Activated naive CD4-positive, alpha-beta T cell treated with anti-CD3 and anti-CD28 coated beads for 36 hours (primary cell): ENCODE measurements at regions not wholly inside any gene's neighbourhood (a gene's known extent, or its start where the extent isn't known, plus 50 kb on each side); places are given as distances from the start of the nearest gene placed in this dataset.
"Not testable (repeated sequence)": the region's sequence is repeated elsewhere in the genome, so short reads cannot be mapped to it uniquely, and the experiment has no call there.

Experiments used
- CTCF ChIA-PET: fragments of 350-600 bp; sonication (Branson Sonifier 250); formaldehyde crosslinking; loops from one replicate; lab custom pipeline; 2021; ENCODE audit warnings: antibody characterized with exemption; lab: Charles Lee
- DNase-seq: peaks from one replicate; pipeline ENCODE4 v3.0.0-alpha.2; 2020
- H3K27ac Mint-ChIP-seq: one replicate; pipeline ENCODE4 v1.8.0; 2021; ENCODE audit warnings: mild to moderate bottlenecking, mixed read lengths
- H3K27me3 Mint-ChIP-seq: one replicate; pipeline ENCODE4 v1.8.0; 2021; ENCODE audit warnings: low read depth, mixed read lengths
- H3K36me3 Mint-ChIP-seq: one replicate; pipeline ENCODE4 v1.8.0; 2021; ENCODE audit warnings: low read depth, mixed read lengths
- H3K4me1 Mint-ChIP-seq: one replicate; pipeline ENCODE4 v1.8.0; 2021; ENCODE audit warnings: low read depth, mixed read lengths
- H3K4me3 Mint-ChIP-seq: one replicate; pipeline ENCODE4 v1.8.0; 2021; ENCODE audit warnings: mild to moderate bottlenecking, moderate library complexity, mixed read lengths
- H3K9me3 Mint-ChIP-seq: one replicate; pipeline ENCODE4 v1.8.0; 2021; ENCODE audit warnings: mixed read lengths
- intact Hi-C: fragments of 100-400 bp; cut with micrococcal nuclease; formaldehyde crosslinking; loops from one replicate; pipeline ENCODE4 v1.15.1; 2023

GRCh38 chr3:137121704-137122314 is 164.0 kb downstream of the IL20RB start:
- H3K4me3 Mint-ChIP-seq = no peak overlapping the region
- no peaks in the 10 kb centered on the region for H3K9me3 Mint-ChIP-seq
- intact Hi-C loops = loop anchor here (5.0 kb wide), 2 partner anchors 825 to 850 kb away; no protein-coding TSS in a partner anchor
- H3K4me1 Mint-ChIP-seq = no peaks in the 10 kb centered on the region
- no peaks in the 10 kb centered on the region for H3K36me3 Mint-ChIP-seq
- CTCF ChIA-PET = interaction anchor here (0.6 to 3.8 kb wide), 7 partner anchors 11 to 826 kb away, joined by 3 to 16 read pairs (median 3); no protein-coding TSS in a partner anchor
- DNase-seq = peak; percentile 48
- H3K27me3 Mint-ChIP-seq = no peaks in the 10 kb centered on the region
- no peak overlapping the region for H3K27ac Mint-ChIP-seq

GRCh38 chr3:137131081-137131480 is 173.3 kb downstream of the IL20RB start:
- DNase-seq = no peak
- Mint-ChIP-seq H3K27ac (no peak overlapping the region), H3K4me3 (no peak overlapping the region), H3K9me3 (no peaks in the 10 kb centered on the region), H3K36me3 (no peaks in the 10 kb centered on the region), H3K4me1 (peaks cover 20% of the 10 kb centered on the region), H3K27me3 (no peaks in the 10 kb centered on the region)
- intact Hi-C loops = no loop called here
- CTCF ChIA-PET = interaction anchor here (1.0 to 1.5 kb wide), 3 partner anchors 20 to 99 kb away, joined by 3 to 7 read pairs (median 5); no protein-coding TSS in a partner anchor

- Mint-ChIP-seq H3K36me3 (no peaks in the 10 kb centered on the region), H3K4me1 (peaks cover 20% of the 10 kb centered on the region), H3K4me3 (no peak overlapping the region), H3K27me3 (no peaks in the 10 kb centered on the region), H3K27ac (no peak overlapping the region), H3K9me3 (no peaks in the 10 kb centered on the region)
- DNase-seq = no peak
- intact Hi-C loops = no loop called here
- CTCF ChIA-PET = interaction anchor here (1.7 kb wide), 1 partner anchor 24 kb away, joined by 3 read pairs; no protein-coding TSS in a partner anchor
Observed at GRCh38 chr3:137134431-137134830, 176.6 kb downstream of the IL20RB start.

GRCh38 chr3:137148406-137148805 is 190.6 kb downstream of the IL20RB start:
- H3K4me3 Mint-ChIP-seq = no peak overlapping the region
- no peaks in the 10 kb centered on the region for H3K27me3 Mint-ChIP-seq
- H3K27ac Mint-ChIP-seq = no peak overlapping the region
- DNase-seq = no peak
- intact Hi-C loops = no loop called here
- H3K9me3 Mint-ChIP-seq = no peaks in the 10 kb centered on the region
- CTCF ChIA-PET = interaction anchor here (1.6 kb wide), 1 partner anchor 38 kb away, joined by 4 read pairs; no protein-coding TSS in a partner anchor
- H3K36me3 Mint-ChIP-seq = no peaks in the 10 kb centered on the region
- H3K4me1 Mint-ChIP-seq = no peaks in the 10 kb centered on the region

GRCh38 chr3:137148917-137149316 is 191.1 kb downstream of the IL20RB start:
- no peak for DNase-seq
- CTCF ChIA-PET = no interaction called here
- no peak overlapping the region for H3K4me3 Mint-ChIP-seq
- H3K27me3 Mint-ChIP-seq = no peaks in the 10 kb centered on the region
- no peak overlapping the region for H3K27ac Mint-ChIP-seq
- H3K4me1 Mint-ChIP-seq = no peaks in the 10 kb centered on the region
- no peaks in the 10 kb centered on the region for H3K36me3 Mint-ChIP-seq
- intact Hi-C loops = no loop called here
- H3K9me3 Mint-ChIP-seq = no peaks in the 10 kb centered on the region

GRCh38 chr3:137150825-137151224 is 193.0 kb downstream of the IL20RB start:
- no peak for DNase-seq
- CTCF ChIA-PET = no interaction called here

GRCh38 chr3:137153046-137153445 is 195.3 kb downstream of the IL20RB start:
- CTCF ChIA-PET, intact Hi-C loops, H3K9me3 Mint-ChIP-seq, H3K27ac Mint-ChIP-seq, H3K27me3 Mint-ChIP-seq, H3K4me1 Mint-ChIP-seq, H3K4me3 Mint-ChIP-seq, H3K36me3 Mint-ChIP-seq, DNase-seq: not testable (repeated sequence)

More at GRCh38 chr3:137150825-137151224, 193.0 kb downstream of the IL20RB start:
- no peaks in the 10 kb centered on the region for H3K9me3 Mint-ChIP-seq
- H3K4me1 Mint-ChIP-seq = no peaks in the 10 kb centered on the region
- intact Hi-C loops = no loop called here
- no peaks in the 10 kb centered on the region for H3K27me3 Mint-ChIP-seq
- H3K4me3 Mint-ChIP-seq = no peak overlapping the region
- no peak overlapping the region for H3K27ac Mint-ChIP-seq
- no peaks in the 10 kb centered on the region for H3K36me3 Mint-ChIP-seq

GRCh38 chr3:137163241-137163871 is 205.6 kb downstream of the IL20RB start:
- no peak overlapping the region for H3K4me3 Mint-ChIP-seq
- H3K27me3 Mint-ChIP-seq = no peaks in the 10 kb centered on the region
- H3K9me3 Mint-ChIP-seq = no peaks in the 10 kb centered on the region
- intact Hi-C loops = loop anchor here (10.0 kb wide), 1 partner anchor 59 kb away; no protein-coding TSS in a partner anchor
- no peak for DNase-seq
- CTCF ChIA-PET = interaction anchor here (0.6 to 1.3 kb wide), 3 partner anchors 29 to 130 kb away, joined by 3 to 8 read pairs (median 5); no protein-coding TSS in a partner anchor
- H3K27ac Mint-ChIP-seq = no peak overlapping the region
- H3K36me3 Mint-ChIP-seq = no peaks in the 10 kb centered on the region
- no peaks in the 10 kb centered on the region for H3K4me1 Mint-ChIP-seq

GRCh38 chr3:137163958-137164357 is 206.2 kb downstream of the IL20RB start:
- DNase-seq = no peak
- H3K36me3 Mint-ChIP-seq = no peaks in the 10 kb centered on the region

GRCh38 chr3:137165117-137165806 is 207.5 kb downstream of the IL20RB start:
- Mint-ChIP-seq H3K9me3 (peaks cover 4% of the 10 kb centered on the region), H3K4me3 (no peak overlapping the region), H3K4me1 (no peaks in the 10 kb centered on the region), H3K27ac (no peak overlapping the region), H3K36me3 (no peaks in the 10 kb centered on the region), H3K27me3 (peaks cover 3% of the 10 kb centered on the region)
- CTCF ChIA-PET = no interaction called here
- intact Hi-C loops = loop anchor here (10.0 kb wide), 1 partner anchor 60 kb away; no protein-coding TSS in a partner anchor
- DNase-seq = no peak

More at GRCh38 chr3:137163958-137164357, 206.2 kb downstream of the IL20RB start:
- intact Hi-C loops = loop anchor here (10.0 kb wide), 1 partner anchor 59 kb away; no protein-coding TSS in a partner anchor
- Mint-ChIP-seq H3K27me3 (no peaks in the 10 kb centered on the region), H3K9me3 (no peaks in the 10 kb centered on the region), H3K27ac (no peak overlapping the region), H3K4me1 (no peaks in the 10 kb centered on the region), H3K4me3 (no peak overlapping the region)
- CTCF ChIA-PET = no interaction called here

GRCh38 chr3:137171834-137172603 is 214.2 kb downstream of the IL20RB start:
- intact Hi-C loops = no loop called here
- H3K27ac Mint-ChIP-seq = no peak overlapping the region
- CTCF ChIA-PET = no interaction called here
- no peaks in the 10 kb centered on the region for H3K4me1 Mint-ChIP-seq
- H3K36me3 Mint-ChIP-seq = no peaks in the 10 kb centered on the region
- H3K9me3 Mint-ChIP-seq = peaks cover 4% of the 10 kb centered on the region
- DNase-seq = no peak
- H3K27me3 Mint-ChIP-seq = peaks cover 11% of the 10 kb centered on the region
- H3K4me3 Mint-ChIP-seq = no peak overlapping the region

- Mint-ChIP-seq H3K4me3 (no peak overlapping the region), H3K27me3 (peaks cover 11% of the 10 kb centered on the region), H3K4me1 (no peaks in the 10 kb centered on the region)
Observed at GRCh38 chr3:137172728-137173127, 214.9 kb downstream of the IL20RB start.

More at GRCh38 chr3:137172728-137173127, 214.9 kb downstream of the IL20RB start:
- intact Hi-C loops = no loop called here
- CTCF ChIA-PET = no interaction called here
- Mint-ChIP-seq H3K9me3 (peaks cover 4% of the 10 kb centered on the region), H3K27ac (no peak overlapping the region), H3K36me3 (no peaks in the 10 kb centered on the region)
- DNase-seq = no peak
